ENCODE measurements at regions not wholly inside any gene's neighbourhood (a gene's known extent, or its start where the extent isn't known, plus 50 kb on each side); places are given as distances from the start of the nearest gene placed in this dataset.
A peak's percentile ranks its signal among the peaks of the same experiment; 100 is the strongest.

DNA sequence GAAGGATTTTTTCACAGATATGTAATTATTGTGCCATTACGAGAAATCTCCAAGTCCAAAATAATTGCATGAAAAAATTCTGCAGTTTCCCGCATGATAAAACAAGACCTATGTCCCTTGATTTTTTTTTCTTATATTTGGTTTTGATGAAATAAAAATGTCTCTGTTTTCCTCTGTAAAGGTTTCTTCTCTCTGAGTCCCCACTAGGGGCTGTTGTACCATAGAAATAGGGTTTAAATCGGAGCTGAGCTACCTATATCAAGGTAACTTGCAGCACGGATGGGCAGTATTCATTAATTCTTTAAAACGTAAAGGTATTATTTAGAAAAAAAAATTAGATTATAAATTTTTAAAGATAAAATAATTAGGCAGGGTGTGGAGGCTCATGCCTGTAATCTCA is 66.6 kb upstream of the IGF1R start:
- Histone ChIP-seq H3K9me3 (ENCODE audit: control insufficient read depth, low read depth, low read length) (no peaks in the 10 kb centered on the region), H3K27me3 (ENCODE audit: control insufficient read depth, insufficient read depth, low read length) (peaks cover 22% of the 10 kb centered on the region), H3K27ac (ENCODE audit: low read length) (no peak overlapping the region), H3K4me1 (ENCODE audit: control insufficient read depth, insufficient read depth, low read length) (no peaks in the 10 kb centered on the region), H3K36me3 (ENCODE audit: control insufficient read depth, insufficient read depth, low read length) (no peaks in the 10 kb centered on the region), H3K4me3 (ENCODE audit: low read length) (no peak overlapping the region)
- DNase-seq: no peak
- whole genome bisulfite sequencing (ENCODE audit: insufficient coverage, low lambda C conversion rate): 48% methylated on average over 3 of the region's 5 CpGs

DNA sequence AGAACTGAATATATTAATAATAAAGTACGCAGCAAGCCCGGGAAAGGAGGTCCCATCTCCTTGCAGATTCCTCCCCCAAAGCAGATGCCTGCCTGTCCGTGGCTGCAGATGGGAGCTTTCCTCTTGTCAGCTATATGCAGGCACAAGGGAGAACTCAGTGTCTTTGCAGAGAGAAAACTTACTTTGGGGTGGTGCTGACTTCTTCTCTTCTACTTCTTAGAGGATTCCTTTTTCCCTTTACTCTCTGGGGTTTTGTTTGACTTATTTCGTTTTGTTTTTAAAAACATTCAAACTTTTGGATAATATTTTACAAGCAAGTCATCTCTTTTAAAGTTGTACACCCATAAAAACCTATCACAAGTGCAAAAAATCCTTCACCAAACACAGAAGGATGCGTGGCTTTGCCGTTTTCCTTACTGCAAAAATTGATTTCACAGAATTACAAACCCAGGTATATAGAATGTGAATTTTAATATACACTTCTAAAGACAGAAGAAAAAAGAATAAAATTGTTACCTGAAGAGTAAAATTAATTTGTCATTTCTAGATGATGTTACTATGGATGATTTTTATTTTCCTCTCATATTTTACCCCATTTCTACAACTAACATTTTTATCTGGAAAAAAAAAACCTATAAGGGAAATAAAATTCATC is 65.3 kb upstream of the IGF1R start:
- 42% methylated on average over 2 of the region's 6 CpGs for WGBS (ENCODE audit: insufficient coverage, low lambda C conversion rate)
- peaks cover 22% of the 10 kb centered on the region for H3K27me3 ChIP-seq (ENCODE audit: control insufficient read depth, insufficient read depth, low read length)
- no peaks in the 10 kb centered on the region for H3K36me3 ChIP-seq (ENCODE audit: control insufficient read depth, insufficient read depth, low read length)
- no peaks in the 10 kb centered on the region for H3K9me3 ChIP-seq (ENCODE audit: control insufficient read depth, low read depth, low read length)
- no peaks in the 10 kb centered on the region for H3K4me1 ChIP-seq (ENCODE audit: control insufficient read depth, insufficient read depth, low read length)
- H3K27ac ChIP-seq (ENCODE audit: low read length): no peak overlapping the region
- DNase-seq: no peak
- H3K4me3 ChIP-seq (ENCODE audit: low read length): no peak overlapping the region

DNA sequence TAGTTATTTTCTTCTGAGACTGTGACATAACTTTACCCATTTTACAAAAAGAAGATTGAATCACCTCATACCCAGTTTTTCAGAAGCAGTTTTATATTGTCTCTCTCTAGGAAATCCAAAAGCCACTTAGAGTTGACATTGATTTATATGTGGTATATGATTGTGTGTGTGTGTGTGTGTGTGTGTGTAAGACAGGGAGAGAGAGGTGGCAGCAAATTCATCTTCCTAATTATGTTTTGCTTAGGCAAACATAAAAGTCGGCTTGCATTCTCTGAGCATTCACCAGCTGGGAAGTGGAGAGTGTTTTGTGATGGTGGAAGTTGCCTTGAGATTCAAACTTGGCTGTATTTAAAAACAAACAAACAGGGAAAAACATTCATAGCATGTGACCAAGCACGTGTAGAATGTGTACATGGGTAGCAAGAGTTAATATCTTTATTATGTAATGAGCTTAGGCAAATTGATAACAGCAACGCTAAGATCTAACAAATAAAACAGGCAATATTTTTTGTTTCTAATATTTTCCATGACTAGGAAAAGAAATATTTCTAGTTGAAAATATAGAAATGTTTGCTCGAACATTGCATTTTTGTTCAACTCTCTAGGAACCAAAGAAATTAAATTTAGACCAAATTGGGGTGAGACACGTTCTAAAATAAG is 64.4 kb upstream of the IGF1R start:
- H3K36me3 ChIP-seq (ENCODE audit: control insufficient read depth, insufficient read depth, low read length): no peaks in the 10 kb centered on the region
- peaks cover 23% of the 10 kb centered on the region for H3K27me3 ChIP-seq (ENCODE audit: control insufficient read depth, insufficient read depth, low read length)
- H3K4me3 ChIP-seq (ENCODE audit: low read length): no peak overlapping the region
- 35% methylated on average over 4 of the region's 5 CpGs for WGBS (ENCODE audit: insufficient coverage, low lambda C conversion rate)
- no peak for DNase-seq
- no peak overlapping the region for H3K27ac ChIP-seq (ENCODE audit: low read length)
- H3K4me1 ChIP-seq (ENCODE audit: control insufficient read depth, insufficient read depth, low read length): no peaks in the 10 kb centered on the region
- no peaks in the 10 kb centered on the region for H3K9me3 ChIP-seq (ENCODE audit: control insufficient read depth, low read depth, low read length)

DNA sequence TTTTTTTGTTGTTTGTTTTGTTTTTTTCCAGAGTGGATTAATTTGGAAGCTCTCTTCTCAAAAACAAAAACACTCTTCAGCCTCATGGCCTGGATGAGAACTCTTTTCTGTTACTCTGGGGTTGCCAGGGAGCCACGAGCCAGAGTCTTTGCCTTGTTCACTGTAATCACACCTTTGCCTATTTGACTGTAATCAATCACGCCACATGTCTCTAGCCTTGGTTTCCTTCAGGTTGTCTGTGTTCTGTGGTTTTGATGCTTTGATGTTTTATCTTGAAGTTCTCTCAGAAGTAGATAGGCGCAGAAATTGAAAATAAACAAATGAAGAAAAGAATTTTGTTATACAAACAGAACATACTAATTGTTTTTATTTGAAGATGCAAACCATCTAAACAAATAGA is 62.3 kb upstream of the IGF1R start:
- DNase-seq: no peak
- WGBS (ENCODE audit: insufficient coverage, low lambda C conversion rate): 20% methylated on average over 1 of the region's 3 CpGs

DNA sequence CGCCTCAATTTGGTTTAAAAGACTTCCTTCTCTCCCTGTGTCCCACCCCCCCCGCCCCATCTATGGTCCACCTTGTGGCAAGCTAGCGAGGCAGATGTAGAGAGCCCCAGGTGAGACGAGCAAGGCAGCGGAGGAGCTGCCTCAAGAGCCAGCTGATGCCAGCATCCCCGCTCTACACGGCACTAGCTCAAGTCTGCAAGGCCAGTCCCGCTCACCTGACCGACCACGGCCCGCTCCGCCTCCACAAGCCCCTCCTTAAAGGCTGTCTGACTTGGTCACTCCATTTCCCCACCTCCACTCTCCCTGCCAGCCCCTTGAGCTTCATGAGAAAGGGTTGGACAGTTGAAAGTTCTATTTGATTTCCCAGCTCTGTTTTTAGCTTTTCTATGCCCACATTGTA is 56.2 kb upstream of the IGF1R start:
- DNase-seq: no peak
- Histone ChIP-seq H3K9me3 (ENCODE audit: control insufficient read depth, low read depth, low read length) (no peaks in the 10 kb centered on the region), H3K27ac (ENCODE audit: low read length) (no peak overlapping the region), H3K27me3 (ENCODE audit: control insufficient read depth, insufficient read depth, low read length) (peaks cover 37% of the 10 kb centered on the region), H3K4me1 (ENCODE audit: control insufficient read depth, insufficient read depth, low read length) (no peaks in the 10 kb centered on the region), H3K4me3 (ENCODE audit: low read length) (no peak overlapping the region), H3K36me3 (ENCODE audit: control insufficient read depth, insufficient read depth, low read length) (no peaks in the 10 kb centered on the region)
- WGBS (ENCODE audit: insufficient coverage, low lambda C conversion rate): no CpG with 5 or more reads among the region's 12 CpGs

More for the DNA sequence above, 62.3 kb upstream of the IGF1R start:
- Histone ChIP-seq H3K27ac (ENCODE audit: low read length) (no peak overlapping the region), H3K4me1 (ENCODE audit: control insufficient read depth, insufficient read depth, low read length) (no peaks in the 10 kb centered on the region), H3K27me3 (ENCODE audit: control insufficient read depth, insufficient read depth, low read length) (peaks cover 27% of the 10 kb centered on the region), H3K36me3 (ENCODE audit: control insufficient read depth, insufficient read depth, low read length) (no peaks in the 10 kb centered on the region), H3K9me3 (ENCODE audit: control insufficient read depth, low read depth, low read length) (no peaks in the 10 kb centered on the region), H3K4me3 (ENCODE audit: low read length) (no peak overlapping the region)

- no CpG with 5 or more reads among the region's 4 CpGs for WGBS (ENCODE audit: insufficient coverage, low lambda C conversion rate)
- Histone ChIP-seq H3K27ac (ENCODE audit: low read length) (no peak overlapping the region), H3K4me3 (ENCODE audit: low read length) (no peak overlapping the region), H3K27me3 (ENCODE audit: control insufficient read depth, insufficient read depth, low read length) (peaks cover 41% of the 10 kb centered on the region), H3K4me1 (ENCODE audit: control insufficient read depth, insufficient read depth, low read length) (peaks cover 5% of the 10 kb centered on the region), H3K9me3 (ENCODE audit: control insufficient read depth, low read depth, low read length) (no peaks in the 10 kb centered on the region), H3K36me3 (ENCODE audit: control insufficient read depth, insufficient read depth, low read length) (no peaks in the 10 kb centered on the region)
- DNase-seq: no peak
These were observed 52.2 kb upstream of the IGF1R start for GRCh38 chr15:98596131-98596530.

DNA sequence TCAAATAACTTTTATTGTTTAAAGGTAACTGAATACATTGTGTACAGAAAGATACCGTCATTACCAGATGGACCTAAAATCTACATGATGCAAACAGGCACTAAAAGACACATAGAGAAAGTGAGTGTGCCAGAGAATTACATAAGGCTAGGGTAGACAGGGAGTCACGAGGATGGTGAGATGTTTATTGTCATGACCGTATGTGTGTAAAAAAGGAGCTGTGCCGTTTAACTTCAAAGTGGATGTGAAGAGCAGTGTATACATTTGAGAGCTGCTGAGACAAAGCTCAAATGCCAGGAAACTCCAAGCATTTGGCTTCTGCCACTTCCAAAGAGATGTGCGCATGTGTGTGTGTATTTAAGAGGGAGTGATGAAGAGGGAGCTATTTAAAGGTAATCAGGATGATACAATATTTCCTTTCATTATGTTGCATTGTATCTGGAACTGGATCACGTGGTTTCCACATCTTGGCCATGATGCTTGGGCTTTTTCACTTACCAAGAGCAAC is 51.4 kb upstream of the IGF1R start:
- no peak overlapping the region for H3K4me3 ChIP-seq (ENCODE audit: low read length)
- 63% methylated on average over 1 of the region's 6 CpGs for WGBS (ENCODE audit: insufficient coverage, low lambda C conversion rate)
- H3K9me3 ChIP-seq (ENCODE audit: control insufficient read depth, low read depth, low read length): no peaks in the 10 kb centered on the region
- H3K27ac ChIP-seq (ENCODE audit: low read length): no peak overlapping the region
- no peaks in the 10 kb centered on the region for H3K36me3 ChIP-seq (ENCODE audit: control insufficient read depth, insufficient read depth, low read length)
- H3K27me3 ChIP-seq (ENCODE audit: control insufficient read depth, insufficient read depth, low read length): peaks cover 33% of the 10 kb centered on the region
- peak in 1 of 2 donors; percentile 35 for DNase-seq
- peaks cover 5% of the 10 kb centered on the region for H3K4me1 ChIP-seq (ENCODE audit: control insufficient read depth, insufficient read depth, low read length)

DNA sequence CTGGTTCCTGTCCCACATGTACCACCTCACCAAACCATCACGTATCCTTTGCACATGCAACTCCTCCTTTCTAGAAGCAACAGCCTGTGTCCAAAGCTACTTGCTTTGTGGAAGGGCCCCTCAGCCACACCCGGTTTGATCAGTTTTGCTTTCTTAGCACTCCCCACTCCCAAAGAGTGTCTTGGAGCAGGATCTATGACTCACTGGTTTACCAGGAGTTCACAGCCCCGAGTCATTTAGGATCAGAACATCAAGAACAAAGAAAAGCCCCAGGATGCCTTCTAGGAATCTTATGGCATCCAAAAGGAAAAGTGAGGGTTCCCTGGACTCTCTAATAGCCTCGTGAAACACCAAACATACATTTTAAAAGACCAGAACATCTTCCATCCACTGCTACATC is 50.7 kb upstream of the IGF1R start:
- H3K27me3 ChIP-seq (ENCODE audit: control insufficient read depth, insufficient read depth, low read length): peaks cover 28% of the 10 kb centered on the region

More for the DNA sequence above, 50.7 kb upstream of the IGF1R start:
- no peaks in the 10 kb centered on the region for H3K36me3 ChIP-seq (ENCODE audit: control insufficient read depth, insufficient read depth, low read length)
- H3K9me3 ChIP-seq (ENCODE audit: control insufficient read depth, low read depth, low read length): no peaks in the 10 kb centered on the region
- H3K27ac ChIP-seq (ENCODE audit: low read length): no peak overlapping the region
- no CpG with 5 or more reads among the region's 4 CpGs for WGBS (ENCODE audit: insufficient coverage, low lambda C conversion rate)
- no peak for DNase-seq
- peaks cover 5% of the 10 kb centered on the region for H3K4me1 ChIP-seq (ENCODE audit: control insufficient read depth, insufficient read depth, low read length)
- H3K4me3 ChIP-seq (ENCODE audit: low read length): no peak overlapping the region
